ENCODE measurements at regions not wholly inside any gene's neighbourhood (a gene's known extent, or its start where the extent isn't known, plus 50 kb on each side); places are given as distances from the start of the nearest gene placed in this dataset.

- no peak overlapping the region for H3K27ac ChIP-seq (replicated peaks in 1 of 4)
- DNase-seq (ENCODE audit: extremely low spot score) = no peak
- intact Hi-C loops (cut with DNase I) = no loop called here
- TF ChIP-seq POLR2A (IDR thresholded peaks at IDR 0.05; ENCODE audit: low read depth) = no peak
- no peak for TF ChIP-seq EP300 (IDR thresholded peaks at IDR 0.05)
- TF ChIP-seq CTCF (IDR thresholded peaks at IDR 0.05) = no peak
- no peak for TF ChIP-seq POLR2AphosphoS5 (IDR thresholded peaks at IDR 0.05)
- no peaks in the 10 kb centered on the region for H3K9me3 ChIP-seq
- no peaks in the 10 kb centered on the region for H3K27me3 ChIP-seq
- WGBS = 75% methylated on average over 6 of the region's 6 CpGs
- no peak overlapping the region for H3K4me3 ChIP-seq
- no peaks in the 10 kb centered on the region for H3K4me1 ChIP-seq
- no peaks in the 10 kb centered on the region for H3K36me3 ChIP-seq
Observed at GRCh38 chr1:113269168-113269963, 120.9 kb upstream of the MAGI3 start.

- Histone ChIP-seq H3K36me3 (no peaks in the 10 kb centered on the region), H3K9me3 (no peaks in the 10 kb centered on the region), H3K27ac (replicated peaks in 1 of 4) (no peak overlapping the region), H3K27me3 (no peaks in the 10 kb centered on the region), H3K4me3 (no peak overlapping the region), H3K4me1 (no peaks in the 10 kb centered on the region)
- no peak for DNase-seq (ENCODE audit: extremely low spot score)
- TF ChIP-seq EP300 (IDR thresholded peaks at IDR 0.05) (no peak), POLR2A (IDR thresholded peaks at IDR 0.05; ENCODE audit: low read depth) (no peak), POLR2AphosphoS5 (IDR thresholded peaks at IDR 0.05) (no peak), CTCF (IDR thresholded peaks at IDR 0.05) (no peak)
- intact Hi-C loops (cut with DNase I) = no loop called here
- 89% methylated on average over 4 of the region's 4 CpGs for WGBS
Observed at GRCh38 chr1:113271039-113271438, 119.3 kb upstream of the MAGI3 start.

- TF ChIP-seq EP300 (IDR thresholded peaks at IDR 0.05) (no peak), CTCF (IDR thresholded peaks at IDR 0.05) (no peak), POLR2AphosphoS5 (IDR thresholded peaks at IDR 0.05) (no peak), POLR2A (IDR thresholded peaks at IDR 0.05; ENCODE audit: low read depth) (no peak)
- no peak overlapping the region for H3K4me3 ChIP-seq
- no peaks in the 10 kb centered on the region for H3K27me3 ChIP-seq
- intact Hi-C loops (cut with DNase I) = no loop called here
- no peaks in the 10 kb centered on the region for H3K9me3 ChIP-seq
- H3K27ac ChIP-seq (replicated peaks in 1 of 4) = no peak overlapping the region
- DNase-seq (ENCODE audit: extremely low spot score) = no peak
- 57% methylated on average over 1 of the region's 1 CpG for WGBS
- no peaks in the 10 kb centered on the region for H3K4me1 ChIP-seq
- H3K36me3 ChIP-seq = no peaks in the 10 kb centered on the region
Observed at GRCh38 chr1:113275083-113275482, 115.2 kb upstream of the MAGI3 start.

GRCh38 chr1:113275691-113276090, 114.6 kb upstream of the MAGI3 start:
- intact Hi-C loops (cut with DNase I) = no loop called here
- Histone ChIP-seq H3K27me3 (no peaks in the 10 kb centered on the region), H3K27ac (replicated peaks in 1 of 4) (no peak overlapping the region), H3K4me1 (no peaks in the 10 kb centered on the region), H3K36me3 (no peaks in the 10 kb centered on the region), H3K9me3 (no peaks in the 10 kb centered on the region), H3K4me3 (no peak overlapping the region)
- TF ChIP-seq EP300 (IDR thresholded peaks at IDR 0.05) (no peak), POLR2AphosphoS5 (IDR thresholded peaks at IDR 0.05) (no peak), CTCF (IDR thresholded peaks at IDR 0.05) (no peak), POLR2A (IDR thresholded peaks at IDR 0.05; ENCODE audit: low read depth) (no peak)
- DNase-seq (ENCODE audit: extremely low spot score) = no peak
- 93% methylated on average over 2 of the region's 2 CpGs for WGBS

- DNase-seq (ENCODE audit: extremely low spot score) = no peak
- Histone ChIP-seq H3K9me3 (no peaks in the 10 kb centered on the region), H3K36me3 (no peaks in the 10 kb centered on the region), H3K27me3 (no peaks in the 10 kb centered on the region), H3K4me1 (no peaks in the 10 kb centered on the region), H3K4me3 (no peak overlapping the region), H3K27ac (replicated peaks in 1 of 4) (no peak overlapping the region)
- 96% methylated on average over 4 of the region's 4 CpGs for WGBS
- TF ChIP-seq POLR2A (IDR thresholded peaks at IDR 0.05; ENCODE audit: low read depth) (no peak), EP300 (IDR thresholded peaks at IDR 0.05) (no peak), CTCF (IDR thresholded peaks at IDR 0.05) (no peak), POLR2AphosphoS5 (IDR thresholded peaks at IDR 0.05) (no peak)
- intact Hi-C loops (cut with DNase I) = no loop called here
Observed at GRCh38 chr1:113276507-113276906, 113.8 kb upstream of the MAGI3 start.

All from esophagus muscularis mucosa (tissue), 4 donors.